AG09319 (cell line): ENCODE measurements at regions not wholly inside any gene's neighbourhood (a gene's known extent, or its start where the extent isn't known, plus 50 kb on each side); places are given as distances from the start of the nearest gene placed in this dataset.

Source experiments
- DNase-seq: peaks from one replicate; pipeline ENCODE4 v3.0.0-alpha.2; 2010; ENCODE audit warnings: low read depth; ENCODE audit errors: extremely low read depth
- CTCF ChIP-seq: IDR thresholded peaks from 2 replicates; pipeline ENCODE4 v1.5.1; 2011; ENCODE audit warnings: low read depth, mild to moderate bottlenecking, inconsistent platforms, low read length, moderate library complexity

- TF ChIP-seq CTCF, result peak; percentile 94
- peak; percentile 70 for DNase-seq
Observed at GRCh38 chr20:7285918-7286556, 518.6 kb downstream of the BMP2 start.

- TF ChIP-seq CTCF, result no peak
- no peak for DNase-seq
Observed at GRCh38 chr20:7291323-7291943, 523.9 kb downstream of the BMP2 start.

- no peak for TF ChIP-seq CTCF
Observed at GRCh38 chr20:7291946-7292345, 524.5 kb downstream of the BMP2 start.

GRCh38 chr20:7294816-7295360, 527.4 kb downstream of the BMP2 start:
- TF ChIP-seq CTCF, result no peak
- no peak for DNase-seq

More at GRCh38 chr20:7291946-7292345, 524.5 kb downstream of the BMP2 start:
- no peak for DNase-seq

GRCh38 chr20:7301807-7302206, 534.3 kb downstream of the BMP2 start:
- DNase-seq, result no peak
- TF ChIP-seq CTCF, result no peak

GRCh38 chr20:7302250-7302649, 534.8 kb downstream of the BMP2 start:
- no peak for DNase-seq
- no peak for TF ChIP-seq CTCF

GRCh38 chr20:7305976-7306375, 538.5 kb downstream of the BMP2 start:
- no peak for TF ChIP-seq CTCF
- no peak for DNase-seq
